ENCODE measurements at regions not wholly inside any gene's neighbourhood (a gene's known extent, or its start where the extent isn't known, plus 50 kb on each side); places are given as distances from the start of the nearest gene placed in this dataset.

DNA sequence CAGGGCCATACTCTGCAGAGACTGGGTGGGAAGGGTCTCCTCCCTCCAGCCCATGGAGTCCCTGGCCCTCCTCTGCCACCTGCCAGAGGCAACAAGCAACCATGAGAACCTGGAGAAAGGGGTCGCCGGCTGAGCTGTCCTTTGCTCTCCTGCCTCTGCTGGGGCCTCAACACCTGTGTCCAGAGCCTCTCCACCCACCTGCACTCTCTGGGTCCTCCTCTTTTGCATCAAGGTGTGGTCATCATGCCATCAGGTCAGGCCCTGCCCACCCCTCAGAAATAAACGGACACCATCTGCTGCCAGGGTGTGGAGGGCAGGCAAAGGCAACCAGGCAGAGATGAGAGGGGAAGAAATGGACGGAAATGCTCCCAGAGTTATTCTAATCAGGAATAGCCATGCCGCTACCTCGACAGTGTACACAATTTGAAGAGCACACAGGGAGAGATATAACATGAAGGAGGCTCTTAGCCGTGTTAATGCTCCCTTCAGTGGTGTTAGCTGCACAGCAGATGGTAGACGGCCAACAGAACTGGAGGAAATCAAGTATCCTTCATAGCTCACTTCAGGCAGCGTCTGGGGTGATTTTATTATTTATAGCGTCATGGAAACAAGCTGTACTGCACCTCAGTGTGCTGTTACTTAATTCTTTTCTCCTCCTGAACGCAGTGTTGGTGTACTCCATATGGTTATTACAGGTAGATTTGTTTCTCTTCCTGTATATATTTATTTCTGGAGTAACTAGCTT, 247.9 kb downstream of the TSN start:
- DNase-seq (no peak), ATAC-seq (ENCODE audit: low read depth) (no peak)
- no peak overlapping the region for H3K4me3 Mint-ChIP-seq
- POLR2A ChIA-PET, result no interaction called here
- no peaks in the 10 kb centered on the region for H3K9me3 Mint-ChIP-seq
- H3K4me1 Mint-ChIP-seq, result no peaks in the 10 kb centered on the region
- no peaks in the 10 kb centered on the region for H3K36me3 Mint-ChIP-seq
- no peak overlapping the region for H3K27ac Mint-ChIP-seq
- H3K27me3 Mint-ChIP-seq, result peaks cover 2% of the 10 kb centered on the region

DNA sequence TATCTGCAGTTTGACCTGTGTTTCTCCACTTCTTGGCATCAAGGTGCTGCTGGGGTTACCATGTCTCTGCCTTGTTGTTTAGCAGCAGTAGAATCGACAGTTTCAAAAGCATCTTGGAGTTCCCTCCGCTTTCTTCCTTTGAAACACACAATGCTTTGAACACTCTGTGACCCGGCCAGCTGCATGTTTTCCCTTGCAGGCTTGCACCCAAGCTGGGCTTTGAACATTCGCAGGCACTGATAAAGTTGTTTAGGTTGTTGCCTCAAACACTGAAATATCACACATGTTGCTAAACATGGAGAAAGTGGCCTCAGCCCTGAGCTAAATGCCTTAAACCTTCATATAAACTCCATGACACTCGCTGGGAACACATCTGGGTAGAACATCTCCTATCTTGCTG, 251.7 kb downstream of the TSN start:
- Mint-ChIP-seq H3K4me1 (no peaks in the 10 kb centered on the region), H3K36me3 (no peaks in the 10 kb centered on the region), H3K27ac (no peak overlapping the region), H3K4me3 (no peak overlapping the region), H3K9me3 (no peaks in the 10 kb centered on the region), H3K27me3 (peaks cover 2% of the 10 kb centered on the region)
- no peak for ATAC-seq (ENCODE audit: low read depth)
- POLR2A ChIA-PET, result no interaction called here
- DNase-seq, result no peak

DNA sequence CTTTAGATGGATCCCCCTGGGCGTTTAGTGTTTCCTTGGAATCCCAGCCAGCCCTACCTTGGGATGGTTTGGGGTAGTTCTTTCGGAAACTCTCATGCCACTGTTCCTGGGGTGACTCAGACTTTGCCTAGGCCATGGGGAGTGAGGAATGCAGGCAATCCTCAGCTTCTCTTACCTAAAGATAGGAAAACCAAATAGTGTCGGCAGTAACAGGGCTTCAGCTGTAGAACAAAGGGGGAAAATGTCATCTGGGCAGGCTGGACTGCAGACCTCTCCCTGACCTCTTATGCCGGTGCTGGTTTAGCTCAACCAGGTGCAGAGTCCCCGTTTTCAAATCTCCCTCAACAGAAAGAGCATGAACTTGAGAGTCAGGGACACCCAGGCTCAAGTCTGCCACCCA, 252.1 kb downstream of the TSN start:
- Mint-ChIP-seq H3K27me3 (peaks cover 2% of the 10 kb centered on the region), H3K36me3 (no peaks in the 10 kb centered on the region), H3K9me3 (no peaks in the 10 kb centered on the region), H3K4me1 (no peaks in the 10 kb centered on the region), H3K4me3 (no peak overlapping the region), H3K27ac (no peak overlapping the region)
- ATAC-seq (ENCODE audit: low read depth) (no peak), DNase-seq (no peak)
- POLR2A ChIA-PET, result no interaction called here

DNA sequence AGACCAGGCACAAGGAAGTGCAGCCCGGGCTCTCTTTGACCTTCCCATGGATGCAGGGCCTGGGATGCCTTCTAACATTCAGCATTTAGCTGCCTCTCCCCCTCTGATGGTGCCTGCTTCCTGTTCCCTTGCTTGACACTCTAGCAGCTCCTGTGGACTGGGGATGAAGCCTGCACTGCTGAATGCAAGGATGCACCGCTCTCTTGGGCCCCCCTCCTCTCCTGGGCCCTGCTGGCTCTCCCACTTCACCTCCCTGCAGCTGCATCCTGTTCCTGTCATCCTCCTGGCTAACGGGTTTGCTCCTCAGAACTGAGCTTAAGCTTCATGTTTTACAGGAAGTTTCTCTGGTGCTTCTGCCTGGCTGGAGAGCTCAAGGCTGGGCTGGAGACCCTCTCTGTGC, 254.1 kb downstream of the TSN start:
- H3K9me3 Mint-ChIP-seq, result no peaks in the 10 kb centered on the region
- H3K27ac Mint-ChIP-seq, result no peak overlapping the region
- H3K4me3 Mint-ChIP-seq, result no peak overlapping the region
- no peaks in the 10 kb centered on the region for H3K36me3 Mint-ChIP-seq
- POLR2A ChIA-PET, result no interaction called here
- peaks cover 2% of the 10 kb centered on the region for H3K27me3 Mint-ChIP-seq
- ATAC-seq (ENCODE audit: low read depth) (no peak), DNase-seq (no peak)
- no peaks in the 10 kb centered on the region for H3K4me1 Mint-ChIP-seq

- Mint-ChIP-seq H3K36me3 (no peaks in the 10 kb centered on the region), H3K4me1 (no peaks in the 10 kb centered on the region), H3K9me3 (no peaks in the 10 kb centered on the region), H3K4me3 (no peak overlapping the region), H3K27me3 (no peaks in the 10 kb centered on the region), H3K27ac (no peak overlapping the region)
- ATAC-seq (ENCODE audit: low read depth) (no peak), DNase-seq (no peak)
- POLR2A ChIA-PET, result no interaction called here
Measured at GRCh38 chr2:122011493-122012270, 256.2 kb downstream of the TSN start.

GRCh38 chr2:122018736-122019135, 263.3 kb downstream of the TSN start:
- no peak overlapping the region for H3K4me3 Mint-ChIP-seq
- no peak overlapping the region for H3K27ac Mint-ChIP-seq
- no peaks in the 10 kb centered on the region for H3K36me3 Mint-ChIP-seq
- POLR2A ChIA-PET, result no interaction called here
- peaks cover 3% of the 10 kb centered on the region for H3K27me3 Mint-ChIP-seq
- peaks cover 3% of the 10 kb centered on the region for H3K4me1 Mint-ChIP-seq
- ATAC-seq (ENCODE audit: low read depth) (no peak), DNase-seq (no peak)
- H3K9me3 Mint-ChIP-seq, result no peaks in the 10 kb centered on the region

DNA sequence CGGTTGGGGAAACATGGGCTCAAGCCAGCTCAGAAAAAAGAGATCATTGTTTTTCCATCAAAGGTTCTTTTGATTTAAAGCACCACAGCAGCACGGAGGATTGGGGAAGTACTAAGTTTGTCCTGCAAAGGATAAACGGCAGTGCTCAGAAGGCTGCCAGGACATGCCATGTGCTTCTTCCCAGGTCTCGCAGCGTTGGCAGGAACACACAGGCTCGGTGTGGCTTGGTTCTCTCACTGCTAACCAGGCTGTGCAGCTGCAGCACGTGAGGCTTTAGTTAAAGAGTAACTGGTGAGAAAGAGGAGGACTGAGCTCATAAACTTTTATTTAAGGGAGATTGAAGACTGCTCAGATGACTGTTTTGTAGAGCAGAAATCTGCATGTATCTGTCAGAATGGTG, 264.3 kb downstream of the TSN start:
- no peaks in the 10 kb centered on the region for H3K36me3 Mint-ChIP-seq
- H3K27ac Mint-ChIP-seq, result no peak overlapping the region
- POLR2A ChIA-PET, result no interaction called here
- no peak for DNase-seq
- no peak overlapping the region for H3K4me3 Mint-ChIP-seq
- H3K4me1 Mint-ChIP-seq, result peaks cover 3% of the 10 kb centered on the region
- H3K27me3 Mint-ChIP-seq, result peaks cover 3% of the 10 kb centered on the region
- no peak for ATAC-seq (ENCODE audit: low read depth)
- no peaks in the 10 kb centered on the region for H3K9me3 Mint-ChIP-seq

GRCh38 chr2:122020377-122020776, 264.9 kb downstream of the TSN start:
- no peak for DNase-seq
- H3K9me3 Mint-ChIP-seq, result no peaks in the 10 kb centered on the region
- no peaks in the 10 kb centered on the region for H3K36me3 Mint-ChIP-seq
- POLR2A ChIA-PET, result no interaction called here
- H3K27ac Mint-ChIP-seq, result no peak overlapping the region
- no peak overlapping the region for H3K4me3 Mint-ChIP-seq
- H3K27me3 Mint-ChIP-seq, result peaks cover 3% of the 10 kb centered on the region
- ATAC-seq (ENCODE audit: low read depth), result no peak
- peaks cover 3% of the 10 kb centered on the region for H3K4me1 Mint-ChIP-seq

- peaks cover 3% of the 10 kb centered on the region for H3K4me1 Mint-ChIP-seq
- POLR2A ChIA-PET, result no interaction called here
- H3K9me3 Mint-ChIP-seq, result no peaks in the 10 kb centered on the region
- no peaks in the 10 kb centered on the region for H3K36me3 Mint-ChIP-seq
- H3K27me3 Mint-ChIP-seq, result peaks cover 3% of the 10 kb centered on the region
- no peak overlapping the region for H3K27ac Mint-ChIP-seq
- no peak overlapping the region for H3K4me3 Mint-ChIP-seq
- ATAC-seq (ENCODE audit: low read depth) (no peak), DNase-seq (no peak)
Measured at GRCh38 chr2:122021941-122022340, 266.5 kb downstream of the TSN start.

DNA sequence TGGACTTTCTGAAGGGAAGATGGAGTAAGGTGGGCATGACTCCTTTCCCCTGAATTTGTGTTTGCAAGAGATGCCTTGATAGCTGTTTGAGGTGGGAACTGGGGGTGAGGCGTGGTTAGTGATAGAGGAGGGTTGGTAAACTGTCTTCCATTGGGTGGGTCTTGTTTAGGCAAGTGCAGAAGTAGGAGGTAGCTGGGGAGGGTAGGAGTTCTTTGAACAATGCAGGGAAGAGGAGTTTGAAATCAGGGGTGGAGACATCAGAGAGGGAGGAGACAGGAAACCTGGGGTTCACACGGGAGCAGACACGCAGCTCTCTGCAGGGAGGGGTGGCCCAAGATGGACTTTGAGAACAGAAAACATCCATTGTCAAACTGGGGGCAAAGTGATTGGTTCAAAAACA, 267.1 kb downstream of the TSN start:
- H3K27me3 Mint-ChIP-seq, result peaks cover 3% of the 10 kb centered on the region
- POLR2A ChIA-PET, result no interaction called here
- no peaks in the 10 kb centered on the region for H3K36me3 Mint-ChIP-seq
- H3K9me3 Mint-ChIP-seq, result no peaks in the 10 kb centered on the region
- DNase-seq (no peak), ATAC-seq (ENCODE audit: low read depth) (no peak)
- no peak overlapping the region for H3K27ac Mint-ChIP-seq
- H3K4me3 Mint-ChIP-seq, result no peak overlapping the region
- peaks cover 3% of the 10 kb centered on the region for H3K4me1 Mint-ChIP-seq

DNA sequence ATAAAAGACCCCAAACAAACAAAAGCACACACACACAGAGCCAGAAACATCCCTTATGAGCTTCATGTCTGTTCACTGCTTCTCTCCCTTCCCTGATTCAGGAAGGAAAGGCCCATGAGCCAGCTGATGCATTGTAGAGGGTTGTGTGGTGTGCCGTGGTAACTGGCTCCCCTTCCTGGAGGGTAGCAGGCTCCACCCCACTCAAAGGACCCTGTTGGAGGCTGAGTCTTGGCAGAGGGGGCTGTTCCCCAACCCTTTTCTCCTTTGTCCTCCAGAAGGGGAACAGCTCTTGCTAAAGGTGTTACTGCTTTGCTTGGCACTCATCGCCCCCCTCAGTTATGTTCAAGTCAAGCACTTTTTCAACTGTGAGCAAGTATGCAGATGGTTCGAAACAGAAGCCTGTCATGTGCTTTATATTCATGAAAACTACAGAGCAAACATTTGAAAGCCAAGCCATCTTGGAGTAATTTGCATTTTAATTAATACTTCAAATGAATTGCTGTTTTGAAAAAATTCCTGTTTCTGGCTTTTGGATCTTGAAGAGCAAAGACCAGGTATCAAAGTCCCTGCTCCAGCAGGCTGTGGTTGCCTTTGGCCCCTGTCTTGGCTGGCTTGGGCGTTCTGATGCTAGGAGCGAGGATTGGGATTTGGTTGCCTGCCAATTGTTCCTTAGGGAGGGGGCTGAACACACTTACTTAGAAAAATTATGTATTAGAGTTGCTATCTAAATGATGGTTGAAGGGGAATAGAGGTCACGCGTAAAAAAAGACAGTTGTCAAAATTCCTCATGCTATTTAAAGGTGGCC, 267.8 kb downstream of the TSN start:
- H3K4me3 Mint-ChIP-seq, result no peak overlapping the region
- no peaks in the 10 kb centered on the region for H3K9me3 Mint-ChIP-seq
- no peak overlapping the region for H3K27ac Mint-ChIP-seq
- DNase-seq, result no peak
- POLR2A ChIA-PET, result no interaction called here
- H3K4me1 Mint-ChIP-seq, result peaks cover 3% of the 10 kb centered on the region
- H3K36me3 Mint-ChIP-seq, result no peaks in the 10 kb centered on the region
- peaks cover 3% of the 10 kb centered on the region for H3K27me3 Mint-ChIP-seq
- ATAC-seq (ENCODE audit: low read depth), result no peak

DNA sequence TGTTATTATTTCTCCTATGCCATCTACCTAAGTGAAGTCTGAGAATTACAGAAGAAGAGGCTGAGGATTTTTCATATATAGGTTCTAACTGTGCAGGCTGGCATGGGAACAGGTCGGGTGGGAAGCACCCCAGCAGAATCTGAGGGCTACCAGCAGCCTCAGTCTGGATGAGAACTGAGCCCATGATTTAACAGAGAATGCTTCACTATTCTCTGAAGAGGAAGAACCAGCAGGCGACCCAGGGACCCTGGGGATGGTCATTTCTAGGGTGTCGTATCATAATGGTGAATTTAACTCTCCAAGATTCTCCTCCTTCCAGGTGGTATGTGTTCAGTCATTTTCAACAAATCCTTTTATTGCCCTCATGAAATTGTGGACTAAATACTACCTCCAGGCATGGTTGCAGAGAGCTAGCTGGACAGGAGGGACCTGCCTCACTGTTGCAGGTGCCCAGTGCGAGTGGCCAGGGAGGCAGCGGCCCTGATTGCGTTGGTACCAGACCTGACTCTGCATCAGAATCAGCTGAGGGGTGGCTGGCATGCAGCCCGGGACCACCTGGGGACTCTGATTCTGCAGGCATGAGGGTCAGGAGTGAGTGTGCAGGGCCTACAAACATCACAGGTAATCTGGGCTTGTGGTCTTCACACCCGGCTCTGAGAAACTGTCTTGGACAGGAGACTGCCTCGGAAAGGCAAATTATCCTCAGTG, 272.2 kb downstream of the TSN start:
- no peak overlapping the region for H3K4me3 Mint-ChIP-seq
- H3K4me1 Mint-ChIP-seq, result peaks cover 4% of the 10 kb centered on the region
- POLR2A ChIA-PET, result no interaction called here
- ATAC-seq (ENCODE audit: low read depth), result no peak
- no peaks in the 10 kb centered on the region for H3K27me3 Mint-ChIP-seq
- H3K9me3 Mint-ChIP-seq, result no peaks in the 10 kb centered on the region
- DNase-seq, result no peak
- H3K27ac Mint-ChIP-seq, result no peak overlapping the region
- H3K36me3 Mint-ChIP-seq, result no peaks in the 10 kb centered on the region

DNA sequence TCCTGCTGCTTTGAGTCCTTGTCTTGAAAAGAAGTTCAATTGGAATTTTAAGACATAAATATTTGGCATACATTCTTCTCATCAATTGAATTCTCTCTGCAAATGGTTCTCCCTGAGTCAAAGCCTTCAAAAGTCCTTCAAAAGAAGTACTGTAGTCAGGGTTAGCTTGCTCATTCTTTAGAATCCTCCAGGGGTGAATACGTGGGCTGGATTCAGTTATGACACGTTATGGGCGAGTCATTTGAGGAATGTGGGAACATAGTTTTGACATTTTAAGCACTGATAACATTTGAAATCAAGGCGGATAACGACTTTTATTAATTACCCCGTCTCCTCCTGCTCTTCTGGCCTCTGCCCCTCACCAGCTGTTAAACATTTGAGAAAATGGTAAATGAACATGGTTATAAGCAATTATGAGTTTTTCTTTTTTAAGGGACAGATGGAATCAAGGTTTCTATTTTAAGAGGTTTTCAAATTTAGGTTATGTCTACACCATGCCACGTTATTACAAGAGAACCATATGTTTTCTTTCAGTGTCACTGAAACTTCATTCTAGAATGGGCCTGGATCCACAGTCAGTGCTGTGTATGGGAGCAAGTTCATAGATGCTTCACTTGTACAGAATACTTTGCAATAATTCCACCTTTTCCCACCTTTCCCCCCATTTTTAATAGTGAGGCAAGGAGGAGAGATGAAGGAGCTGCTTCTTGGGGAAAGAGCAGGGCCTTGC, 273.1 kb downstream of the TSN start:
- Mint-ChIP-seq H3K9me3 (no peaks in the 10 kb centered on the region), H3K36me3 (no peaks in the 10 kb centered on the region), H3K27ac (no peak overlapping the region), H3K4me3 (no peak overlapping the region), H3K4me1 (peaks cover 7% of the 10 kb centered on the region), H3K27me3 (peaks cover 4% of the 10 kb centered on the region)
- no peak for ATAC-seq (ENCODE audit: low read depth)
- no peak for DNase-seq
- POLR2A ChIA-PET, result no interaction called here
